NCI-H2081 (cell line): ENCODE measurements at regions not wholly inside any gene's neighbourhood (a gene's known extent, or its start where the extent isn't known, plus 50 kb on each side); places are given as distances from the start of the nearest gene placed in this dataset.

Experiments
- DNase-seq, 2 experiments: peaks; one replicate each; lab custom pipeline; 2025; lab: John Stamatoyannopoulos, UW

GRCh38 chr15:66615846-66616245 is 50.0 kb upstream of the LCTL start:
- DNase-seq: no peak

GRCh38 chr15:66617137-66618090 is 51.6 kb upstream of the LCTL start:
- no peak for DNase-seq

GRCh38 chr15:66619152-66619903 is 53.5 kb upstream of the LCTL start:
- peak; percentile 40 for DNase-seq

DNA sequence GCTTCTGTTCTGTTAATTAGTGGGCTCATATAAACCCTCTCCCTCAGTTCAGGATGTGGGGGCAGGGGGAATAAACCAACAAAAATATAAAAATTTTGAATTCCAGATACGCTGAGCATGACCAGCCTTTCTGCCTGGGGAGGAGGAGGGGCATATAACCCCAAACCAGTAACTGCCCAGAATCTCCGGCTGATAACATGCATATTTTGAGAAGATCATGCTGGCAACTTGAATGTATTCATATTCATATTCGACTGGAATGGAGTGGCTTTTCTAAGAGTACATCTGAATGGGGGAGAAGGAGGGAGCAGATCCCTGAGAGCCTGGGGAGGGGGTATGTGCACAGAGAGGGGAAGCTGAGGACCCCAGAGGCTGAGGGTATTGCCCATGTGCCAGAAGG is 54.5 kb upstream of the LCTL start:
- DNase-seq: no peak

GRCh38 chr15:66620744-66621344 is 55.0 kb upstream of the LCTL start:
- no peak for DNase-seq

- no peak for DNase-seq
These were observed 56.0 kb upstream of the LCTL start for GRCh38 chr15:66621491-66622467.

DNA sequence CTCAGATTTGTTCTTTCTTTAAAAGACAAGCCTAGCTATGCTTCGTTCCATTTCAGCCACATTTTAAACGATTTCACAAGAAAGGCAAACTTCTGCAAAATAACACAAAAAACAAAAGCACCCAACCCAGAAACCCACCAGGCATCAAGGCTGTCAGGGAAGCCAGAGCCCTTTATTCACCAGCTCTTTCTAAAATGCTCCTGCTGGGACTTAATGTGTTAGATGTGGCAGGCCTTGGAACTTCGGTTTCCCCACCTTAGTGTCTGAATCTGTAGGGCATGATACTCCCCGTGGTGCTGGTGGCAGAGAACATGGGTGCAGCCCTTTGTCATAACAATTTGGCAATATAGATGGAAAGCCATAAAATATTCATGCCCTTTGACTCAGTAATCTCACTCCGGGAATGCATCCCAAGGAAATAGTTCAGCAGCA is 56.8 kb upstream of the LCTL start:
- no peak for DNase-seq

DNA sequence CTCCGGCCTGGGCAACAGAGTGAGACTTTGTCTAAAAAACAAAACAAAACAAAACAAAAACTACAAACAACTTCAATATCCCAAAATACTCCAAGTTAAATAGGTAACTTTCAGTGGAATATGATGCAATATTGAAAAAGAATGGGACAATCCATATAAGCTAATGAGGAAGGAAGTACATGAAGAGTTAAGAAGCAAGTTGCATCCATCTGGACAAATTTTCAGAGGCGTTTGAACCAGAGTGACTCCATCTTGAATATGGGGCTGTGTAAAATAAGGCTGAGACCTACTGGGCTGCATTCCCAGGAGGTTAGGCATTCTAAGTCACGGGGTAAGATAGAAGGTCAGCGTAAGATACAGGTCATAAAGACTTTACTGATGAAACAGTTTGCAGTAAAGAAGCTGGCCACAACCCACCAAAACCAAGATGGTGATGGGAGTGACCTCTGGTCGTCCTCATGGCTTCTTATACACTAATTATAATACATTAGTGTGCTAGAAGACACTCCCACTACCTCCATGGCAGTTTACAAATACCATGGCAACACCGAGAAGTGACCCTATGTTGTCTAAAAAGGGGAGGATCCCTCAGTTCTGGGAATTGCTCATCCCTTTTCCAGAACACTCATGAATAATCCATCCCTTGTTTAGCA is 58.1 kb upstream of the LCTL start:
- DNase-seq: no peak

GRCh38 chr15:66625531-66625930 is 59.7 kb upstream of the LCTL start:
- DNase-seq: no peak

- DNase-seq: no peak
These were observed 60.2 kb upstream of the LCTL start for GRCh38 chr15:66625974-66626373.

DNA sequence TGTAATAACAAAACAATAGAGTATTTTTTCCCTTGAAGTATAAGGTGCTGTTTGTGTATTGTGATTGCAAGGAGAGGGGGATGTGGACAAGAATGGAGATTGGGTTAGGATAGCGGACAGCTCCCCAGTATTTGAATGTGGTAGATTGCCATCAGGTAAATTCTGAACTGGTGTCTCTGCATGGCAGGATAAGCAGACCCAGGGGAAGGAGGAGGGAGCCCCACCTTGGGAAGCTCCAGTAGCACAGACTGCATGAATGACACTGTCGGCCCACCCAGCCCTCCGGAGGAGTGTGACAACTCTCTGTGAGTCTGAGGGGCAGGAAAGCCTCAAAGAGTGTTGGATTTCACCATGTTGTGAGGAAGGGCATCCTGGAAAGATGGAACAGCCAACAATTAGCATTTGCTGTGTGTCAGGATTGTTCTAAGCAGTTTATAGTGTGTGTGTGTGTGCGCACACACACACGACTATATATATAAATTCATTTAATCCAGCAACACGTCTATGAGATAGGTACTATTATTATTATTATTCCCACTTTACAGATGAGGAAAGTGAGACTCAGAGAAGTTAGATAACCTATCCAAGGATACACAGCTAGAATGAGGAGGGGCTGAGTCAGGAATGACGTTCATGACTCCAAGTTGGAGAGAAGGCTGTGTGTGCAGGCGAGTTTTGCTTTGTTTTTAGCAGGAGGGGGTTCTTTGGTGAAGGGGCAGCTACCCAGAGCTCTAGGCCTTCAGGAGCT is 63.4 kb upstream of the LCTL start:
- no peak for DNase-seq

DNA sequence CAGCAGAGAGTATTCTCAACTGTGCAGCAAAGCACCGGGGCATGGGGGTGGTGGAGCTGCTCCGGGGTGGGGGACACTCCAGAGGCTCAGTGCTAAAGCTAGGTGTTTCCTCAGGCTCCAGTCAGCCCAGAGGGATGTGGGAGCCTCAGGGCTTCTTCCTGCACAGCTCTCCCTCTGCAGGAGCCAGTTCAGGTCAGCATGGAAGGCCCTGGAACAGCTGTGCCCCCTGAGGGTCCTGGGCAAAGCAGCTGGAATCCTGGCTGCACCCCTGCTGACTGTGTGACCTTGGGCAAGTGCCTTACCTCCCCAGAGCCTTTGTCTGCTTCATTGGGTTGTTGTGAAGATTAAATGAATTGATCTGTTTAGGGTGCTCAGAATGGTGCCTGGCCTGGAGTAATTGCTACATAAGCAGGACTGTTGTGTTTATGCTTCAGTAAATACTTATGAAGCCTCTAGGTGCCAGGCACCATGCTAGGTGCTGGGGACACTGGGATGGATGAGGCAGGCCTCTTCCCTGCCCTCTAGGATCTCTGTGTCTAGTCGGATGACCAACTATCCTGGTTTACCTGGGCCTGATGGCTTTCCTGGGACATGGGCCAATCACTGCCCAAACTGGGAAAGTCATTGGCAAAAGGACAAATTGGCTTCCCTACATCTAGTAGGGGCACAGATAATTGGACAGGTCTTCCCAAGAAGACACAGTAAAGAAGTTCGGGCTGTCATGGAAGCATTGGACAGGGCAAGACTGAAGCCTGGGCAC is 64.2 kb upstream of the LCTL start:
- DNase-seq: no peak

DNA sequence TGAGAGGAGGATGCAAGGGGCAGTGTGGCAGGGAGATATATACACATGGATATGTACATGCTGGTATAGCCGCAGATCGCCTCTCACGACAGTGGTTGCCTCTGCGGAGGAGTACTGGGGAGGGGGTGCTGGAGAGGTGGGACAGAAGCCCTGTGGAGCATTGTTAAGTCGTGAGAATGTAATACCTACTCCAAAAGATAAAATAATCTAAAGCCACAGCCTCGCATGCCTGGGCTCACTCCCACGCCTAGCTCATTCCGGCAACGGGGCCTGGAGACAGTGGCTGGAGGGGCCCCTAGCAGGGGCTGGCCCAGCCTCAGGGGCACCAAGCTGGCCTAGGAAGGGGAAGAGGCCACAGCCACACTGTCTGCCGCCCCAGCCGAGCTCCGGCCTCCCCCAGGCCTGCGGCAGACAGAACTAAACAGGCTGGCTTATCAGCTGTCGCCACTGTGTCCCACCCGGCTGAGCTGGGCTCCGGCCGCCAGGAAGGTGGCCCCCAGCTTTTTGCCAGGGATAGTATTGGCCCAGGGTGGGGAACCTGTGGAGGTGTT is 65.1 kb upstream of the LCTL start:
- no peak for DNase-seq

GRCh38 chr15:66631616-66632263 is 65.9 kb upstream of the LCTL start:
- DNase-seq: no peak

GRCh38 chr15:66633041-66633937 is 67.5 kb upstream of the LCTL start:
- no peak for DNase-seq

GRCh38 chr15:66633938-66634250 is 68.1 kb upstream of the LCTL start:
- DNase-seq: no peak

- no peak for DNase-seq
These were observed 67.5 kb upstream of the SMAD6 start for GRCh38 chr15:66634540-66634939.

GRCh38 chr15:66635006-66635405 is 67.0 kb upstream of the SMAD6 start:
- DNase-seq: no peak
